NT2/D1 (cell line): ENCODE measurements at regions not wholly inside any gene's neighbourhood (a gene's known extent, or its start where the extent isn't known, plus 50 kb on each side); places are given as distances from the start of the nearest gene placed in this dataset.

Experiments
- SUZ12 ChIP-seq: IDR thresholded peaks from 2 replicates; pipeline ENCODE4 v1.6.1; 2011; ENCODE audit not compliant: insufficient read length, insufficient read depth; ENCODE audit errors: extremely low read depth
- YY1 ChIP-seq: IDR thresholded peaks from 2 replicates; pipeline ENCODE4 v1.6.1; 2011; ENCODE audit not compliant: insufficient read length, insufficient read depth
- ZNF274 ChIP-seq: IDR thresholded peaks from 2 replicates; pipeline ENCODE4 v1.6.1; 2011; ENCODE audit warnings: mild to moderate bottlenecking, low read depth, low read length

DNA sequence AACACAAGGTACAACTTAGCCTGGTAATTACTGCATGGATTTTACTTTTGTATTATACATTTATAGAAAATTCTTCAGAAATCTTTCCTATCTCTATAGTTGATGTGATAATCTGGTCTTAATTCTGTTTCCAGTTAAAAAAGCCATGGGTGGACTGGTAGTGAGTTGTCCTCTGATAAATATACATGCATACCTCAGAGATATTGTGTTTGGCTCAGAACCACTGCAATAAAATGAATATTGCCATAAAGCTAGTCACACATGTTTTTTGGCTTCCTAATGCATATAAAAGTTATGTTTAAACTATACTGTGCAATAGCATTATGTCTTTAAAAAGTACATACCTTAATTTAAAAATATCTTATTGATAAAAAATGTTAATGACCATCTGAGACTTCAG, 708.6 kb upstream of the MARCKS start:
- no peak for TF ChIP-seq YY1
- no peak for TF ChIP-seq SUZ12
- no peak for TF ChIP-seq ZNF274
